ENCODE measurements at regions not wholly inside any gene's neighbourhood (a gene's known extent, or its start where the extent isn't known, plus 50 kb on each side); places are given as distances from the start of the nearest gene placed in this dataset.
"Not testable (repeated sequence)": the region's sequence is repeated elsewhere in the genome, so short reads cannot be mapped to it uniquely, and the experiment has no call there.

- Histone ChIP-seq H3K4me3 (ENCODE audit: low read depth, low read length) (no peak overlapping the region), H3K4me1 (ENCODE audit: insufficient read depth) (no peaks in the 10 kb centered on the region), H3K27ac (ENCODE audit: low read depth) (no peak overlapping the region), H3K36me3 (ENCODE audit: insufficient read depth) (no peaks in the 10 kb centered on the region)
- WGBS = 99% methylated on average over 3 of the region's 3 CpGs
- DNase-seq (ENCODE audit: extremely low spot score) = no peak
Observed at GRCh38 chr13:90453342-90453741, 894.1 kb upstream of the MIR17HG start.

GRCh38 chr13:90454002-90454636, 893.4 kb upstream of the MIR17HG start:
- no peak overlapping the region for H3K27ac ChIP-seq (ENCODE audit: low read depth)
- WGBS = 60% methylated on average over 2 of the region's 2 CpGs
- H3K36me3 ChIP-seq (ENCODE audit: insufficient read depth) = no peaks in the 10 kb centered on the region
- no peaks in the 10 kb centered on the region for H3K4me1 ChIP-seq (ENCODE audit: insufficient read depth)
- no peak for DNase-seq (ENCODE audit: extremely low spot score)
- no peak overlapping the region for H3K4me3 ChIP-seq (ENCODE audit: low read depth, low read length)

GRCh38 chr13:90455067-90455466, 892.4 kb upstream of the MIR17HG start:
- Histone ChIP-seq H3K27ac (ENCODE audit: low read depth) (no peak overlapping the region), H3K36me3 (ENCODE audit: insufficient read depth) (no peaks in the 10 kb centered on the region), H3K4me1 (ENCODE audit: insufficient read depth) (no peaks in the 10 kb centered on the region), H3K4me3 (ENCODE audit: low read depth, low read length) (no peak overlapping the region)
- DNase-seq (ENCODE audit: extremely low spot score) = no peak
- 92% methylated on average over 1 of the region's 1 CpG for WGBS

GRCh38 chr13:90455823-90456222, 891.7 kb upstream of the MIR17HG start:
- DNase-seq (ENCODE audit: extremely low spot score) = no peak
- Histone ChIP-seq H3K4me1 (ENCODE audit: insufficient read depth) (no peaks in the 10 kb centered on the region), H3K36me3 (ENCODE audit: insufficient read depth) (no peaks in the 10 kb centered on the region), H3K27ac (ENCODE audit: low read depth) (no peak overlapping the region), H3K4me3 (ENCODE audit: low read depth, low read length) (no peak overlapping the region)
- WGBS = 72% methylated on average over 4 of the region's 4 CpGs

- H3K4me1 ChIP-seq (ENCODE audit: insufficient read depth) = no peaks in the 10 kb centered on the region
- H3K4me3 ChIP-seq (ENCODE audit: low read depth, low read length) = no peak overlapping the region
- 87% methylated on average over 3 of the region's 3 CpGs for whole genome bisulfite sequencing
- DNase-seq (ENCODE audit: extremely low spot score) = no peak
- H3K36me3 ChIP-seq (ENCODE audit: insufficient read depth) = no peaks in the 10 kb centered on the region
- H3K27ac ChIP-seq (ENCODE audit: low read depth) = no peak overlapping the region
Observed at GRCh38 chr13:90461398-90461797, 886.1 kb upstream of the MIR17HG start.

- no peak for DNase-seq (ENCODE audit: extremely low spot score)
- H3K4me3 ChIP-seq (ENCODE audit: low read depth, low read length) = no peak overlapping the region
- no peak overlapping the region for H3K27ac ChIP-seq (ENCODE audit: low read depth)
- H3K36me3 ChIP-seq (ENCODE audit: insufficient read depth) = no peaks in the 10 kb centered on the region
- no peaks in the 10 kb centered on the region for H3K4me1 ChIP-seq (ENCODE audit: insufficient read depth)
Observed at GRCh38 chr13:90477216-90477615, 870.3 kb upstream of the MIR17HG start.

- Histone ChIP-seq H3K4me3 (ENCODE audit: low read depth, low read length) (no peak overlapping the region), H3K27ac (ENCODE audit: low read depth) (no peak overlapping the region), H3K4me1 (ENCODE audit: insufficient read depth) (no peaks in the 10 kb centered on the region), H3K36me3 (ENCODE audit: insufficient read depth) (no peaks in the 10 kb centered on the region)
- no peak for DNase-seq (ENCODE audit: extremely low spot score)
- WGBS = 93% methylated on average over 1 of the region's 1 CpG
Observed at GRCh38 chr13:90483906-90484305, 863.6 kb upstream of the MIR17HG start.

GRCh38 chr13:90485436-90485835, 862.1 kb upstream of the MIR17HG start:
- Histone ChIP-seq H3K27ac (ENCODE audit: low read depth) (no peak overlapping the region), H3K36me3 (ENCODE audit: insufficient read depth) (no peaks in the 10 kb centered on the region), H3K4me1 (ENCODE audit: insufficient read depth) (no peaks in the 10 kb centered on the region), H3K4me3 (ENCODE audit: low read depth, low read length) (no peak overlapping the region)
- DNase-seq (ENCODE audit: extremely low spot score) = peak; percentile 6

- Histone ChIP-seq H3K36me3 (ENCODE audit: insufficient read depth) (no peaks in the 10 kb centered on the region), H3K4me3 (ENCODE audit: low read depth, low read length) (no peak overlapping the region), H3K4me1 (ENCODE audit: insufficient read depth) (no peaks in the 10 kb centered on the region), H3K27ac (ENCODE audit: low read depth) (no peak overlapping the region)
- DNase-seq (ENCODE audit: extremely low spot score) = no peak
- 90% methylated on average over 2 of the region's 2 CpGs for WGBS
Observed at GRCh38 chr13:90492872-90493271, 854.6 kb upstream of the MIR17HG start.

GRCh38 chr13:90493667-90494066, 853.8 kb upstream of the MIR17HG start:
- no peak overlapping the region for H3K27ac ChIP-seq (ENCODE audit: low read depth)
- H3K4me3 ChIP-seq (ENCODE audit: low read depth, low read length) = no peak overlapping the region
- no peaks in the 10 kb centered on the region for H3K36me3 ChIP-seq (ENCODE audit: insufficient read depth)
- WGBS = 79% methylated on average over 2 of the region's 2 CpGs
- no peaks in the 10 kb centered on the region for H3K4me1 ChIP-seq (ENCODE audit: insufficient read depth)
- no peak for DNase-seq (ENCODE audit: extremely low spot score)

GRCh38 chr13:90494849-90495248, 852.6 kb upstream of the MIR17HG start:
- WGBS = 98% methylated on average over 27 of the region's 27 CpGs
- not testable (repeated sequence) for DNase-seq (ENCODE audit: extremely low spot score); H3K27ac ChIP-seq (ENCODE audit: low read depth); H3K36me3 ChIP-seq (ENCODE audit: insufficient read depth); H3K4me3 ChIP-seq (ENCODE audit: low read depth, low read length); H3K4me1 ChIP-seq (ENCODE audit: insufficient read depth)

- no peak overlapping the region for H3K4me3 ChIP-seq (ENCODE audit: low read depth, low read length)
- no peaks in the 10 kb centered on the region for H3K36me3 ChIP-seq (ENCODE audit: insufficient read depth)
- H3K27ac ChIP-seq (ENCODE audit: low read depth) = no peak overlapping the region
- 81% methylated on average over 1 of the region's 1 CpG for WGBS
- no peak for DNase-seq (ENCODE audit: extremely low spot score)
- H3K4me1 ChIP-seq (ENCODE audit: insufficient read depth) = no peaks in the 10 kb centered on the region
Observed at GRCh38 chr13:90498096-90498495, 849.4 kb upstream of the MIR17HG start.

- H3K4me3 ChIP-seq (ENCODE audit: low read depth, low read length) = no peak overlapping the region
- DNase-seq (ENCODE audit: extremely low spot score) = no peak
- 20% methylated on average over 1 of the region's 1 CpG for WGBS
- no peak overlapping the region for H3K27ac ChIP-seq (ENCODE audit: low read depth)
- H3K4me1 ChIP-seq (ENCODE audit: insufficient read depth) = no peaks in the 10 kb centered on the region
- no peaks in the 10 kb centered on the region for H3K36me3 ChIP-seq (ENCODE audit: insufficient read depth)
Observed at GRCh38 chr13:90498816-90499215, 848.7 kb upstream of the MIR17HG start.

- WGBS = 49% methylated on average over 2 of the region's 2 CpGs
- no peak overlapping the region for H3K4me3 ChIP-seq (ENCODE audit: low read depth, low read length)
- no peaks in the 10 kb centered on the region for H3K4me1 ChIP-seq (ENCODE audit: insufficient read depth)
- H3K27ac ChIP-seq (ENCODE audit: low read depth) = no peak overlapping the region
- no peak for DNase-seq (ENCODE audit: extremely low spot score)
- H3K36me3 ChIP-seq (ENCODE audit: insufficient read depth) = no peaks in the 10 kb centered on the region
Observed at GRCh38 chr13:90500569-90500968, 846.9 kb upstream of the MIR17HG start.

GRCh38 chr13:90502153-90502552, 845.3 kb upstream of the MIR17HG start:
- Histone ChIP-seq H3K4me3 (ENCODE audit: low read depth, low read length) (no peak overlapping the region), H3K4me1 (ENCODE audit: insufficient read depth) (no peaks in the 10 kb centered on the region), H3K36me3 (ENCODE audit: insufficient read depth) (peaks cover 2% of the 10 kb centered on the region), H3K27ac (ENCODE audit: low read depth) (no peak overlapping the region)
- DNase-seq (ENCODE audit: extremely low spot score) = no peak
- WGBS = 88% methylated on average over 1 of the region's 1 CpG

Measured in urinary bladder (tissue), 3 donors.